NCI-H2171 treated with DMSO at 0.1 percent for 48 hours (cell line): ENCODE measurements at regions not wholly inside any gene's neighbourhood (a gene's known extent, or its start where the extent isn't known, plus 50 kb on each side); places are given as distances from the start of the nearest gene placed in this dataset.

Experiments
- DNase-seq: peaks from one replicate; lab custom pipeline; 2025; lab: John Stamatoyannopoulos, UW

GRCh38 chr10:94043431-94043990, 49.8 kb downstream of the PLCE1 start:
- no peak for DNase-seq

- no peak for DNase-seq
Observed at GRCh38 chr10:94046098-94046497, 52.4 kb downstream of the PLCE1 start.

- no peak for DNase-seq
Observed at GRCh38 chr10:94047293-94047692, 53.6 kb downstream of the PLCE1 start.

- no peak for DNase-seq
Observed at GRCh38 chr10:94049911-94050310, 56.2 kb downstream of the PLCE1 start.

- no peak for DNase-seq
Observed at GRCh38 chr10:94052281-94052680, 58.5 kb downstream of the PLCE1 start.

- no peak for DNase-seq
Observed at GRCh38 chr10:94052866-94053791, 59.4 kb downstream of the PLCE1 start.

- no peak for DNase-seq
Observed at GRCh38 chr10:94059178-94059883, 65.6 kb downstream of the PLCE1 start.

- no peak for DNase-seq
Observed at GRCh38 chr10:94061026-94061425, 67.3 kb downstream of the PLCE1 start.

GRCh38 chr10:94062611-94063010, 68.9 kb downstream of the PLCE1 start:
- DNase-seq, result no peak

- peak; percentile 2 for DNase-seq
Observed at GRCh38 chr10:94065362-94065761, 71.6 kb downstream of the PLCE1 start.

- no peak for DNase-seq
Observed at GRCh38 chr10:94065787-94066186, 72.1 kb downstream of the PLCE1 start.

GRCh38 chr10:94066411-94066810, 72.7 kb downstream of the PLCE1 start:
- no peak for DNase-seq

GRCh38 chr10:94069884-94070283, 76.2 kb downstream of the PLCE1 start:
- DNase-seq, result no peak

- DNase-seq, result no peak
Observed at GRCh38 chr10:94074462-94074861, 80.7 kb downstream of the PLCE1 start.

GRCh38 chr10:94075506-94075905, 81.8 kb downstream of the PLCE1 start:
- no peak for DNase-seq

GRCh38 chr10:94076325-94076841, 82.7 kb downstream of the PLCE1 start:
- peak; percentile 22 for DNase-seq

- no peak for DNase-seq
Observed at GRCh38 chr10:94077042-94077441, 83.3 kb downstream of the PLCE1 start.

GRCh38 chr10:94080108-94080507, 86.4 kb downstream of the PLCE1 start:
- no peak for DNase-seq

- no peak for DNase-seq
Observed at GRCh38 chr10:94083662-94084265, 90.0 kb downstream of the PLCE1 start.

GRCh38 chr10:94084344-94084743, 90.6 kb downstream of the PLCE1 start:
- DNase-seq, result no peak

- DNase-seq, result no peak
Observed at GRCh38 chr10:94085288-94085687, 91.6 kb downstream of the PLCE1 start.

- DNase-seq, result no peak
Observed at GRCh38 chr10:94085766-94086437, 92.2 kb downstream of the PLCE1 start.
